ENCODE measurements at regions not wholly inside any gene's neighbourhood (a gene's known extent, or its start where the extent isn't known, plus 50 kb on each side); places are given as distances from the start of the nearest gene placed in this dataset.

DNA sequence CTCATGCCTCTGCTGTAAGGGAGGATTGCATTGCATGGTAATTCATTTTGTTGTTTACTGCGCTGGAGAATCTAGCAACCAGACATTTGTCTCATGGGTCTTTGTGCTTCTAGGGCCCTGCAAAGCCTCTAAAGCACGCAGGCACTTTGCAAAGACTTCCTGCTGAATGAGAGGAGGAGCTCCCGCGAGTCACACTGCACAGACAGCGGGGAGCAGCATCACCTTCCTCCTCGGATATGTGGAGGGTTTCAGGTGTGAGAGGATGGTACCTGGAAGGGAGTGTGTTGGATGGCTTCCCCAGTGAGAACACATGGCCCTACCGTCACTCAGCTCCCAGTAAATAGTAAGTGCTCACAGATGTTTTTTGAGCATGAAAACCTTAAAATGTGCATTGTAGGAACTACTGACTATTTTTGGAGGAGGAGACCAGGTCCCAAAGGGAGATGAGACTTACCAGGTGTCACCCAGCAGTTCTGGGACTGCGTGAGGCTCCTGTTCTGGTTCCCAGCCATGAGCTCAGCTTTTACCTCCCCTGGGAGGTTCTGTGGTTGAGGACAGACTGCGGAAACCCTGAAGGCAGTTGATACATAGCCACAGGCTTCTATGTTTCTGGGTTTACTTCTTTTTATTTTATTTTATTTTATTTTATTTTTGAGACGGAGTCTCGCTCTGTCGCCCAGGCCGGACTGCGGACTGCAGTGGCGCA is 278.0 kb downstream of the FGF9 start:
- ChIA-PET CTCF (no interaction called here), POLR2A (interaction anchor here (0.5 to 1.8 kb wide), 2 partner anchors 15 to 868 kb away, joined by 3 to 4 read pairs; no protein-coding TSS in a partner anchor)
- no peak overlapping the region for H3K27ac ChIP-seq (ENCODE audit: extremely low read depth, low read depth, low read length)
- TF ChIP-seq FEZF1 (tag by site-specific recombination; IDR thresholded peaks at IDR 0.05) (no peak), ZNF133 (tag by site-specific recombination; IDR thresholded peaks at IDR 0.05) (no peak), OVOL3 (tag by site-specific recombination; IDR thresholded peaks at IDR 0.05) (no peak), SALL2 (tag by site-specific recombination; IDR thresholded peaks at IDR 0.05; ENCODE audit: borderline replicate concordance) (no peak), ZNF747 (tag by site-specific recombination; IDR thresholded peaks at IDR 0.05) (no peak), ZBTB1 (tag by site-specific recombination; IDR thresholded peaks at IDR 0.05) (no peak), ZNF791 (tag by site-specific recombination; IDR thresholded peaks at IDR 0.05) (no peak), ZNF776 (tag by site-specific recombination; IDR thresholded peaks at IDR 0.05; ENCODE audit: borderline replicate concordance) (no peak), ZNF341 (tag by site-specific recombination; IDR thresholded peaks at IDR 0.05; ENCODE audit: low read depth) (no peak), ZNF175 (tag by site-specific recombination; IDR thresholded peaks at IDR 0.05) (no peak), ZNF426 (tag by site-specific recombination; IDR thresholded peaks at IDR 0.05) (no peak), TCF7L2 (IDR thresholded peaks at IDR 0.05; ENCODE audit: borderline replicate concordance, low read depth, low read length) (no peak), ZNF48 (tag by site-specific recombination; IDR thresholded peaks at IDR 0.05) (no peak), ZNF423 (tag by site-specific recombination; IDR thresholded peaks at IDR 0.05) (no peak), ZBTB48 (tag by site-specific recombination; IDR thresholded peaks at IDR 0.05) (no peak), ZNF112 (tag by site-specific recombination; IDR thresholded peaks at IDR 0.05) (no peak), ZNF202 (tag by site-specific recombination; IDR thresholded peaks at IDR 0.05; ENCODE audit: borderline replicate concordance) (no peak)
- TF ChIP-seq, protein P1, sequence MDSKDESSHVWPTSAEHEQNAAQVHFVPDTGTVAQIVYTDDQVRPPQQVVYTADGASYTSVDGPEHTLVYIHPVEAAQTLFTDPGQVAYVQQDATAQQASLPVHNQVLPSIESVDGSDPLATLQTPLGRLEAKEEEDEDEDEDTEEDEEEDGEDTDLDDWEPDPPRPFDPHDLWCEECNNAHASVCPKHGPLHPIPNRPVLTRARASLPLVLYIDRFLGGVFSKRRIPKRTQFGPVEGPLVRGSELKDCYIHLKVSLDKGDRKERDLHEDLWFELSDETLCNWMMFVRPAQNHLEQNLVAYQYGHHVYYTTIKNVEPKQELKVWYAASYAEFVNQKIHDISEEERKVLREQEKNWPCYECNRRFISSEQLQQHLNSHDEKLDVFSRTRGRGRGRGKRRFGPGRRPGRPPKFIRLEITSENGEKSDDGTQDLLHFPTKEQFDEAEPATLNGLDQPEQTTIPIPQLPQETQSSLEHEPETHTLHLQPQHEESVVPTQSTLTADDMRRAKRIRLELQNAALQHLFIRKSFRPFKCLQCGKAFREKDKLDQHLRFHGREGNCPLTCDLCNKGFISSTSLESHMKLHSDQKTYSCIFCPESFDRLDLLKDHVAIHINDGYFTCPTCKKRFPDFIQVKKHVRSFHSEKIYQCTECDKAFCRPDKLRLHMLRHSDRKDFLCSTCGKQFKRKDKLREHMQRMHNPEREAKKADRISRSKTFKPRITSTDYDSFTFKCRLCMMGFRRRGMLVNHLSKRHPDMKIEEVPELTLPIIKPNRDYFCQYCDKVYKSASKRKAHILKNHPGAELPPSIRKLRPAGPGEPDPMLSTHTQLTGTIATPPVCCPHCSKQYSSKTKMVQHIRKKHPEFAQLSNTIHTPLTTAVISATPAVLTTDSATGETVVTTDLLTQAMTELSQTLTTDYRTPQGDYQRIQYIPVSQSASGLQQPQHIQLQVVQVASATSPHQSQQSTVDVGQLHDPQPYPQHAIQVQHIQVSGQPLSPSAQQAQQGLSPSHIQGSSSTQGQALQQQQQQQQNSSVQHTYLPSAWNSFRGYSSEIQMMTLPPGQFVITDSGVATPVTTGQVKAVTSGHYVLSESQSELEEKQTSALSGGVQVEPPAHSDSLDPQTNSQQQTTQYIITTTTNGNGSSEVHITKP (tag by site-specific recombination; IDR thresholded peaks at IDR 0.05): no peak
- TF ChIP-seq, protein P2, sequence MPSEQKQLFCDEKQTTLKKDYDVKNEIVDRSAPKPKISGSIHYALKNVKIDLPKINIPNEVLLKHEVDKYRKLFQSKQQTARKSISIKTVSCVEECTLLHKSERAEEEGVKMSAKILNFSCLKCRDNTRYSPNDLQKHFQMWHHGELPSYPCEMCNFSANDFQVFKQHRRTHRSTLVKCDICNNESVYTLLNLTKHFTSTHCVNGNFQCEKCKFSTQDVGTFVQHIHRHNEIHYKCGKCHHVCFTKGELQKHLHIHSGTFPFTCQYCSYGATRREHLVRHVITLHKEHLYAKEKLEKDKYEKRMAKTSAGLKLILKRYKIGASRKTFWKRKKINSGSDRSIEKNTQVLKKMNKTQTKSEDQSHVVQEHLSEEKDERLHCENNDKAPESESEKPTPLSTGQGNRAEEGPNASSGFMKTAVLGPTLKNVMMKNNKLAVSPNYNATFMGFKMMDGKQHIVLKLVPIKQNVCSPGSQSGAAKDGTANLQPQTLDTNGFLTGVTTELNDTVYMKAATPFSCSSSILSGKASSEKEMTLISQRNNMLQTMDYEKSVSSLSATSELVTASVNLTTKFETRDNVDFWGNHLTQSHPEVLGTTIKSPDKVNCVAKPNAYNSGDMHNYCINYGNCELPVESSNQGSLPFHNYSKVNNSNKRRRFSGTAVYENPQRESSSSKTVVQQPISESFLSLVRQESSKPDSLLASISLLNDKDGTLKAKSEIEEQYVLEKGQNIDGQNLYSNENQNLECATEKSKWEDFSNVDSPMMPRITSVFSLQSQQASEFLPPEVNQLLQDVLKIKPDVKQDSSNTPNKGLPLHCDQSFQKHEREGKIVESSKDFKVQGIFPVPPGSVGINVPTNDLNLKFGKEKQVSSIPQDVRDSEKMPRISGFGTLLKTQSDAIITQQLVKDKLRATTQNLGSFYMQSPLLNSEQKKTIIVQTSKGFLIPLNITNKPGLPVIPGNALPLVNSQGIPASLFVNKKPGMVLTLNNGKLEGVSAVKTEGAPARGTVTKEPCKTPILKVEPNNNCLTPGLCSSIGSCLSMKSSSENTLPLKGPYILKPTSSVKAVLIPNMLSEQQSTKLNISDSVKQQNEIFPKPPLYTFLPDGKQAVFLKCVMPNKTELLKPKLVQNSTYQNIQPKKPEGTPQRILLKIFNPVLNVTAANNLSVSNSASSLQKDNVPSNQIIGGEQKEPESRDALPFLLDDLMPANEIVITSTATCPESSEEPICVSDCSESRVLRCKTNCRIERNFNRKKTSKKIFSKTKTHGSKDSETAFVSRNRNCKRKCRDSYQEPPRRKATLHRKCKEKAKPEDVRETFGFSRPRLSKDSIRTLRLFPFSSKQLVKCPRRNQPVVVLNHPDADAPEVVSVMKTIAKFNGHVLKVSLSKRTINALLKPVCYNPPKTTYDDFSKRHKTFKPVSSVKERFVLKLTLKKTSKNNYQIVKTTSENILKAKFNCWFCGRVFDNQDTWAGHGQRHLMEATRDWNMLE (tag by site-specific recombination; conservative IDR thresholded peaks at IDR 0.05; ENCODE audit: low read depth): no peak
- no peak overlapping the region for H3K4me3 ChIP-seq (ENCODE audit: low read depth, low read length)
- no peaks in the 10 kb centered on the region for H3K4me1 ChIP-seq (ENCODE audit: control insufficient read depth, insufficient read depth, low read length)
- no peaks in the 10 kb centered on the region for H3K9me3 ChIP-seq (ENCODE audit: control insufficient read depth, insufficient read depth, low read depth, low read length)
- no peaks in the 10 kb centered on the region for H3K36me3 ChIP-seq (ENCODE audit: control insufficient read depth in 2 of 2, insufficient read depth in 1 of 2, low read length in 2 of 2)
